ENCODE measurements at regions not wholly inside any gene's neighbourhood (a gene's known extent, or its start where the extent isn't known, plus 50 kb on each side); places are given as distances from the start of the nearest gene placed in this dataset.

- TF ChIP-seq ZNF354C (tag by site-specific recombination; IDR thresholded peaks at IDR 0.05; ENCODE audit: borderline replicate concordance, low read depth) (no peak), PRDM1 (tag by site-specific recombination; IDR thresholded peaks at IDR 0.05) (no peak), ZNF426 (tag by site-specific recombination; IDR thresholded peaks at IDR 0.05) (no peak), ZNF654 (tag by site-specific recombination; IDR thresholded peaks at IDR 0.05; ENCODE audit: low read depth) (no peak), ZSCAN23 (tag by site-specific recombination; IDR thresholded peaks at IDR 0.05) (no peak)
Observed at GRCh38 chr2:67142741-67143140, 254.4 kb upstream of the ETAA1 start.
